ENCODE measurements at regions not wholly inside any gene's neighbourhood (a gene's known extent, or its start where the extent isn't known, plus 50 kb on each side); places are given as distances from the start of the nearest gene placed in this dataset.

- Mint-ChIP-seq H3K4me1 (ENCODE audit: unreplicated experiment) (no peaks in the 10 kb centered on the region), H3K9me3 (ENCODE audit: unreplicated experiment) (no peaks in the 10 kb centered on the region), H3K36me3 (ENCODE audit: unreplicated experiment) (no peaks in the 10 kb centered on the region), H3K4me3 (ENCODE audit: unreplicated experiment) (no peak overlapping the region), H3K27me3 (ENCODE audit: unreplicated experiment) (peaks cover 55% of the 10 kb centered on the region), H3K27ac (ENCODE audit: unreplicated experiment) (no peak overlapping the region)
- TF ChIP-seq CTCF (IDR thresholded peaks at IDR 0.05) = no peak
- DNase-seq (ENCODE audit: extremely low spot score, unreplicated experiment) = no peak
Measured at GRCh38 chr11:76728778-76729177, 54.4 kb upstream of the TSKU start.

- no peaks in the 10 kb centered on the region for H3K9me3 Mint-ChIP-seq (ENCODE audit: unreplicated experiment)
- DNase-seq (ENCODE audit: extremely low spot score, unreplicated experiment) = no peak
- H3K27ac Mint-ChIP-seq (ENCODE audit: unreplicated experiment) = no peak overlapping the region
- peaks cover 51% of the 10 kb centered on the region for H3K27me3 Mint-ChIP-seq (ENCODE audit: unreplicated experiment)
- no peak overlapping the region for H3K4me3 Mint-ChIP-seq (ENCODE audit: unreplicated experiment)
- H3K36me3 Mint-ChIP-seq (ENCODE audit: unreplicated experiment) = no peaks in the 10 kb centered on the region
- peaks cover 1% of the 10 kb centered on the region for H3K4me1 Mint-ChIP-seq (ENCODE audit: unreplicated experiment)
- no peak for TF ChIP-seq CTCF (IDR thresholded peaks at IDR 0.05)
Measured at GRCh38 chr11:76729214-76729613, 53.9 kb upstream of the TSKU start.

- no peaks in the 10 kb centered on the region for H3K9me3 Mint-ChIP-seq (ENCODE audit: unreplicated experiment)
- DNase-seq (ENCODE audit: extremely low spot score, unreplicated experiment) = no peak
- H3K27me3 Mint-ChIP-seq (ENCODE audit: unreplicated experiment) = peaks cover 33% of the 10 kb centered on the region
- H3K4me3 Mint-ChIP-seq (ENCODE audit: unreplicated experiment) = no peak overlapping the region
- no peak for TF ChIP-seq CTCF (IDR thresholded peaks at IDR 0.05)
- H3K27ac Mint-ChIP-seq (ENCODE audit: unreplicated experiment) = no peak overlapping the region
- H3K4me1 Mint-ChIP-seq (ENCODE audit: unreplicated experiment) = peaks cover 12% of the 10 kb centered on the region
- H3K36me3 Mint-ChIP-seq (ENCODE audit: unreplicated experiment) = no peaks in the 10 kb centered on the region
Measured at GRCh38 chr11:76730887-76731565, 52.1 kb upstream of the TSKU start.

- Mint-ChIP-seq H3K36me3 (ENCODE audit: unreplicated experiment) (no peaks in the 10 kb centered on the region), H3K27me3 (ENCODE audit: unreplicated experiment) (peaks cover 18% of the 10 kb centered on the region), H3K4me3 (ENCODE audit: unreplicated experiment) (no peak overlapping the region), H3K9me3 (ENCODE audit: unreplicated experiment) (no peaks in the 10 kb centered on the region), H3K27ac (ENCODE audit: unreplicated experiment) (no peak overlapping the region), H3K4me1 (ENCODE audit: unreplicated experiment) (peaks cover 12% of the 10 kb centered on the region)
- TF ChIP-seq CTCF (IDR thresholded peaks at IDR 0.05) = no peak
- no peak for DNase-seq (ENCODE audit: extremely low spot score, unreplicated experiment)
Measured at GRCh38 chr11:76732643-76733042, 50.5 kb upstream of the TSKU start.
